Dendritic cell treated with granulocyte-macrophage colony-stimulating factor and Interleukin-4, amounts not matched to agents 40 ng/mL and 50 ng/mL, for 4 days (primary cell): ENCODE measurements at regions not wholly inside any gene's neighbourhood (a gene's known extent, or its start where the extent isn't known, plus 50 kb on each side); places are given as distances from the start of the nearest gene placed in this dataset.
"Not testable (repeated sequence)": the region's sequence is repeated elsewhere in the genome, so short reads cannot be mapped to it uniquely, and the experiment has no call there.

Source experiments
- H3K27ac Mint-ChIP-seq: one replicate; pipeline ENCODE4 v1.8.0; 2022; ENCODE audit warnings: mild to moderate bottlenecking, mixed read lengths
- H3K27me3 Mint-ChIP-seq: one replicate; pipeline ENCODE4 v1.8.0; 2022; ENCODE audit warnings: mild to moderate bottlenecking, mixed read lengths
- H3K36me3 Mint-ChIP-seq: one replicate; pipeline ENCODE4 v1.8.0; 2022; ENCODE audit warnings: low read depth, mixed read lengths
- H3K4me1 Mint-ChIP-seq: one replicate; pipeline ENCODE4 v1.8.0; 2022; ENCODE audit warnings: low read depth, mixed read lengths
- H3K4me3 Mint-ChIP-seq: one replicate; pipeline ENCODE4 v1.8.0; 2022; ENCODE audit warnings: mild to moderate bottlenecking, moderate library complexity, mixed read lengths
- H3K9me3 Mint-ChIP-seq: one replicate; pipeline ENCODE4 v1.8.0; 2022; ENCODE audit warnings: mixed read lengths
- intact Hi-C: fragments of 100-400 bp; cut with micrococcal nuclease; formaldehyde crosslinking; loops from one replicate; pipeline ENCODE4 v1.15.0; 2022

DNA sequence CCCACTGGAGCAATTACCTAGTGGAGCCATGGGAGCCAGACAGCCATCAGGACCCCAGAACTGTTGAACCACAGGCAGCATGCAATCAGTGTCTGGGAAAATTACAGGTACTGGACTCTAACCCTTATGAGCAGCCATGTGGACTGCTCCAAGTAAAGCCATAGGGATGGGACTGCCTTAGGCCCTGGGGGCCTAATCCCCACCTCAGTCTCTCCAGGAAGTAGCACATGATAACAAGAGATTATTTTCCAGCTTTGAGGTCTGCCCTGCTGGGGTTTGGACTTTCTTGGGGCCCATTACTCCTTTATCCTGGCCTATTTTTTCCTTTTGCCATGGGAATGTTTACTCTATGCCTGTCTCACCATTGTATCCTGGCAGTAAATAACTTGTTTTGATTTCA lies 226.8 kb downstream of the AEBP2 start:
- intact Hi-C loops: no loop called here
- Mint-ChIP-seq H3K4me3 (no peak overlapping the region), H3K4me1 (no peaks in the 10 kb centered on the region), H3K36me3 (no peaks in the 10 kb centered on the region), H3K27ac (no peak overlapping the region), H3K27me3 (no peaks in the 10 kb centered on the region), H3K9me3 (peaks cover 12% of the 10 kb centered on the region)

DNA sequence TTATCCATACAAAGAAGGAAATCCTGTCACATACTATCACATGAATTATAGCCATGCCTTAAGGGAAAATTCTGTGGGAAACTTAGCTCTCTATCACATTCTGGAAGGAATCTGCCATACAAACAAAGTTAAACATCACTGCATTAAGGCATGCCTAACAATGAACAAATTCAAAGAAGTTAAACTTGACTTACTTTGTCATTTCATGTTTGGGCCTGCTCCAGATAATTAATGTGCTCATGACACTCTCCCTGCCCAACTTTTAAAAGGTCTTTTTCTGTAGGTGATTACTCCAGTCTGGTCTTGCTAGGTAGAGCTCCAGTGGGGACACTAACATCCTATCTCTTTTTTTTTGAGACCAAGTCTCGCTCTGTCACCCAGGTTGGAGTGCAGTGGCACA lies 230.5 kb downstream of the AEBP2 start:
- intact Hi-C loops: no loop called here
- H3K27me3 Mint-ChIP-seq: no peaks in the 10 kb centered on the region
- H3K36me3 Mint-ChIP-seq: no peaks in the 10 kb centered on the region
- H3K27ac Mint-ChIP-seq: no peak overlapping the region
- no peaks in the 10 kb centered on the region for H3K9me3 Mint-ChIP-seq
- H3K4me3 Mint-ChIP-seq: no peak overlapping the region
- no peaks in the 10 kb centered on the region for H3K4me1 Mint-ChIP-seq

DNA sequence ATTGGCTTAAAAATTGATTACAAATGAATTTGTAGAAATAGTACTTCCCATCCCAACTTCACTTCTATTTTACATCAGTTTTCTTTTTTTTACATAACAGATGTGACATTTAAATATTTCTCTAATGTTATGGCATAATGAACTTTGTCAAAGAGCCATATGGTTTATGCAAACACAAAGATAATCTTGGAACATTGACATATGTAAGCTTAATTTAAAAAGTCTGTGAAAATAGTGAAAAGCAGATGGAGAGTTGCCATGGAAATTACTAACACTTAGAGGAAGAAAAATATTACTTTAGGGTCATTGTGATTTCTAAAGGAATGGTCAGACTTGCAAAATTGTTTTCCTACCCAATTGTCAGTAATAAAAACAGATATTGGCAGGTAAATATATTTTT lies 232.4 kb downstream of the AEBP2 start:
- H3K27ac Mint-ChIP-seq: no peak overlapping the region
- no peak overlapping the region for H3K4me3 Mint-ChIP-seq

DNA sequence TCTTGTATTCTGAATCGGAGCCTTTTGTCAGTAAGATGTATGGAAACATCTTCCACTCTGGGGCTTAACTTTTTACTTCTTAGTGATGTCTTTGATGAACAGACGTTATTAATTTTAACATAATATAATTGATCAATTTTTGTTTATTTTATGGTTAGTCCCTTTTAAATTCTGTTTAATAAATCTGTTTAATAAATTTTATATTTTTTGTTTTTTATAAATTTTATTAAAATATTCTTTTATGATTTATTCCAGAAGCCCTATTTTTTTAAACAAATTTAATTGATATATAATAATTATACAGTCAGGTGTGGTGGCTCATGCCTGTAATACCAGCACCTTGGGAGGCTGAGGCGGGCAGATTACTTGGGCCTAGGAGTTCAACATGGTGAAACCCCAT lies 235.1 kb downstream of the AEBP2 start:
- Mint-ChIP-seq H3K27ac (no peak overlapping the region), H3K4me3 (no peak overlapping the region), H3K27me3 (no peaks in the 10 kb centered on the region), H3K9me3 (peaks cover 30% of the 10 kb centered on the region), H3K36me3 (no peaks in the 10 kb centered on the region), H3K4me1 (no peaks in the 10 kb centered on the region)
- intact Hi-C loops: no loop called here

More for the DNA sequence above, 232.4 kb downstream of the AEBP2 start:
- Mint-ChIP-seq H3K27me3 (no peaks in the 10 kb centered on the region), H3K36me3 (no peaks in the 10 kb centered on the region), H3K4me1 (no peaks in the 10 kb centered on the region), H3K9me3 (peaks cover 5% of the 10 kb centered on the region)
- intact Hi-C loops: no loop called here

DNA sequence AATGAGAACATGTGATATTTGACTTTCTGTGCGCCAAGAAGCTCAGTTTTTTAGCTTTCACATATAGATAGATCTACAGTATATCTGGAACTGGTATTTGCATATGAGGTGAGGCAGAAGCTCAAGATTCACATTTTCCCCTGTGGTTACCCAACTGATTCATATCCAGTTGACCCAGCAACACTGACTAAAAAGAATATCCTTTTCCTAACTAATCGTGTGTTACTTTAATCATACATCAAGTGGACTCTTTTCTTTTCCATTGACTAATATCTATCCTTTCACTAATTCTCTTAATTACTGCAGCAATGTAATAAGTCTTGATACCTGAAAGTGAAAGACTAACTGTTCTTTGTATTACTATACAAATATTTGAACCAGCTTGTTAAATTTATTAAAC lies 236.1 kb downstream of the AEBP2 start:
- intact Hi-C loops: no loop called here
- Mint-ChIP-seq H3K27ac (no peak overlapping the region), H3K36me3 (no peaks in the 10 kb centered on the region), H3K4me1 (no peaks in the 10 kb centered on the region), H3K9me3 (peaks cover 39% of the 10 kb centered on the region), H3K27me3 (no peaks in the 10 kb centered on the region), H3K4me3 (no peak overlapping the region)

DNA sequence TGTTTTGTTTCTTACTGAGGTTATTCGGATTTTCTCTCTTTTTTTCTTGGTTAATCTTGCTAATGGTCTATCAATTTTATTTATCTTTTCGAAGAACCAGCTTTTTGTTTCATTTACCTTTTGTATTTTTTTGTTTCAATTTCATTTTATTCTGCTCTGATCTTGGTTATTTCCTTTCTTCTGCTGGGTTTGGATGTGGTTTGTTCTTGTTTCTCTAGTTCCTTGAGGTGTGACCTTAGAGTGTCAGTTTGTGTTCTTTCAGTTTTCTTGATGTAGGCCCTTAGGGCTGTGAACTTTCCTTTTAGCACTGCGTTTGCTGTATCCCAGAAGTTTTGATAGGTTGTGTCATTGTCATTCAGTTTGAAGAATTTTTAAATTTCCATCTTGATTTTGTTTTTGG lies 239.2 kb downstream of the AEBP2 start:
- peaks cover 48% of the 10 kb centered on the region for H3K9me3 Mint-ChIP-seq
- H3K27ac Mint-ChIP-seq, intact Hi-C loops, H3K36me3 Mint-ChIP-seq, H3K4me1 Mint-ChIP-seq, H3K27me3 Mint-ChIP-seq, H3K4me3 Mint-ChIP-seq: not testable (repeated sequence)

DNA sequence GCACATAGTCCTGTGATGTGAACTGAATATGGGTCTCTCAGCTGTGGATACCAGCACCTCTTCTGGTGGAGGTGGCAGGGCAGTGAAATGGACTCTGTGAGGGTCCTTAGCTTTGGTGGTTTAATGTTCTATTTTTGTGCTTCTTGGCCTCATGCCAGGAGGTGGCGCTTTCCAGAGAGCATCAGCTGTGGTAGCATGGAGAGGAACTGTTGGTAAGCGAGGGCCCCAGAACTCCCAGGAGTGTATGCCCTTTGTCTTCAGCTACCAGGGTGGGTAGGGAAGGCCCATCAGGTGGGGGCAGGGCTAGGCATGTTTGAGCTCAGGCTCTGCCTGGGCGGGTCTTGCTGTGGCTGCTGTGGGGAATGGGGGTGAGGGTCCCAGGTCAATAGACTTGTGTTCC lies 241.7 kb downstream of the AEBP2 start:
- Mint-ChIP-seq H3K4me3 (no peak overlapping the region), H3K27me3 (no peaks in the 10 kb centered on the region), H3K9me3 (peaks cover 53% of the 10 kb centered on the region), H3K27ac (no peak overlapping the region), H3K4me1 (no peaks in the 10 kb centered on the region), H3K36me3 (no peaks in the 10 kb centered on the region)
- intact Hi-C loops: no loop called here

DNA sequence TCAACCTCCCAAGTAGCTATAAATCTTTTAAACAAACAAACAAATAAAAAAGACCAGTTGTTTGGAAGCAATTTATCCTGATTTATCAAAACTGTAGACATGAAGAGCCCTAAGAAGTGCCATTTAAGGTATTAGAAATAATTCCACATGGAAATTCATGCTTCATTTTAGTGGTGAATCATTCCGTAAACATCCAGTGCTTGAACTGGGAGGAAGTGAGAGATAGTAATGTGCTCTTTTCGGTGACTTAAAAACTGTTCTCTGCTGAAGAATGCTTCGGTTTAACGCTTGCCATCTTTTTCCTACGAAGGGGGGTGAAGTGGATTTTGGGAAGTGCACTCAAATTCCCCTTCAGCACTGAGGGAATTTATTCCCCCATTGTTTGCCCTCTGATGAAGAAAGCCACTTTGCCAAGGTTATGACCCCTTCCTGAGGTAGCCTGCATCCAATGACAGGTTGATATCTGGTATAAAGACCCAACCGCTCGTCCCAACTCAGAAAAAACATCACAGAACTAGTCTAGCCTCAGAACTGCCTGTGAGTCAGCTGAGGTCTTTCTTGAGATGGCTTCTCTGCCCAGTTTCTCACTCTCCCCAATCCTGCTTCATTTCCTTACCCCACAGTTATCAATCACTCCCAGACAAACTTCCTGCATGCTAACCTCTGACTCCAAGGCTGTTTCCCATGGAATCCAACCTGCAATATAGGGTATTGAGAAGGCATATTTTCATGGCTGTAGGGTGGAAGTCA lies 244.1 kb downstream of the AEBP2 start:
- intact Hi-C loops: no loop called here
- peaks cover 34% of the 10 kb centered on the region for H3K9me3 Mint-ChIP-seq
- no peak overlapping the region for H3K4me3 Mint-ChIP-seq
- no peaks in the 10 kb centered on the region for H3K36me3 Mint-ChIP-seq
- H3K27me3 Mint-ChIP-seq: no peaks in the 10 kb centered on the region
- no peak overlapping the region for H3K27ac Mint-ChIP-seq
- H3K4me1 Mint-ChIP-seq: no peaks in the 10 kb centered on the region

DNA sequence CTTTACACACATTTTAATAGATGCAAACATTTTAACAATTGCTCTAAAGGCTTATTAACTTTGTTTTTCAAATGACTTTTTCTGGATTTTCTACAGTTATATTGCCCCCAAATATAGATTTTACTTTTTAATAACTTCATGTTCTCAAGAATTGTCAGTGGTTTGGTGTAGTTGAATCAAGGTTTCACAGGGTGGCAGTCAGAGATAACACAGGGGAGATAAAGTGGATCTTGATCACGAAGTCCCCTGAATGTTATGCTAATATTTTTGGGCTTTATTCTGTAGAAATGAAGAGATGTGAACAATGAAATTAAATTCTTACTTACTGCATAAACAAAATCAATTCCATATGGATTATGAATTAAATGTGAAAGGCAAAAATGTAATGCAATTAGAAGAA lies 248.1 kb downstream of the AEBP2 start:
- intact Hi-C loops: no loop called here
- H3K36me3 Mint-ChIP-seq: no peaks in the 10 kb centered on the region
- H3K27ac Mint-ChIP-seq: no peak overlapping the region
- no peaks in the 10 kb centered on the region for H3K4me1 Mint-ChIP-seq
- H3K9me3 Mint-ChIP-seq: peaks cover 22% of the 10 kb centered on the region
- no peak overlapping the region for H3K4me3 Mint-ChIP-seq
- H3K27me3 Mint-ChIP-seq: peaks cover 1% of the 10 kb centered on the region

DNA sequence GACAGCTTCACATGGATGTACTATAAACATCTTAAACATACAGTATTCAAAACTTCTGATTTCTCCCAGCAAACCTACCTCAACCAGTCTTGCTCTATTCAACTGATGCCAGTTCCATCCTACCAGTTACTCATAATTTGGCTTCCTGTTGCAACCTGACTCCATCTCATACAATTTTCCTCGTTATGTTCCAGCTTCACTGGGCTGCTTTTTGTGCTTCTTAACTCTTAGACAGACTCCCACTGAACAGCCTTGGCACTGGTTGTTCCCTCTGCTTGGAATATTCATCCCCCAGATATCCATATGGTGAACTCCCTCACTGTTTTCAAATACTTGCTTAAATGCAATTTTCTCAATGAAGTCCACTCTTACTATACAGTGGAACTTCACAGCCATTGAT lies 249.2 kb downstream of the AEBP2 start:
- intact Hi-C loops: no loop called here
- no peaks in the 10 kb centered on the region for H3K4me1 Mint-ChIP-seq
- peaks cover 1% of the 10 kb centered on the region for H3K27me3 Mint-ChIP-seq
- no peak overlapping the region for H3K4me3 Mint-ChIP-seq
- no peaks in the 10 kb centered on the region for H3K36me3 Mint-ChIP-seq
- H3K27ac Mint-ChIP-seq: no peak overlapping the region
- peaks cover 22% of the 10 kb centered on the region for H3K9me3 Mint-ChIP-seq

DNA sequence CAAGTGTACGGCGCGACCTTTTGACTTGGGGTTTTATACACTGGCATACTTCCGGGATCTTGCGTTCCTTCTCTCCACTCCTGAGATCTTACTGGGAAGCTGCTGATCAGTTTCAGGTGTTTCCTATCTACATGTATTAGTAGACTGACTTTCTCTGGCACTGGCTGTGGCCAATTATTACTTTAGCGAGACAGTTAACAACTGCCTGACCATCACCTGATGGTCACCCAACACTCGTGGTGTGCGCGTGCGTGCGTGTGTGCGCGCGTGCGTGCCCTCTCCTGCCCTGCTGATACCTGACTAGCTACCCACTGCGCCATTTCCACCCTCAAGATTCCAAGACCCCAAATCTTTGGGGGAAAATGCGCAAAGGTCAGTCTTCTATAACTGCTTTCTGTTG lies 249.9 kb downstream of the AEBP2 start:
- Mint-ChIP-seq H3K27me3 (peaks cover 1% of the 10 kb centered on the region), H3K4me3 (no peak overlapping the region), H3K36me3 (no peaks in the 10 kb centered on the region), H3K27ac (no peak overlapping the region), H3K4me1 (no peaks in the 10 kb centered on the region), H3K9me3 (peaks cover 22% of the 10 kb centered on the region)
- intact Hi-C loops: no loop called here

DNA sequence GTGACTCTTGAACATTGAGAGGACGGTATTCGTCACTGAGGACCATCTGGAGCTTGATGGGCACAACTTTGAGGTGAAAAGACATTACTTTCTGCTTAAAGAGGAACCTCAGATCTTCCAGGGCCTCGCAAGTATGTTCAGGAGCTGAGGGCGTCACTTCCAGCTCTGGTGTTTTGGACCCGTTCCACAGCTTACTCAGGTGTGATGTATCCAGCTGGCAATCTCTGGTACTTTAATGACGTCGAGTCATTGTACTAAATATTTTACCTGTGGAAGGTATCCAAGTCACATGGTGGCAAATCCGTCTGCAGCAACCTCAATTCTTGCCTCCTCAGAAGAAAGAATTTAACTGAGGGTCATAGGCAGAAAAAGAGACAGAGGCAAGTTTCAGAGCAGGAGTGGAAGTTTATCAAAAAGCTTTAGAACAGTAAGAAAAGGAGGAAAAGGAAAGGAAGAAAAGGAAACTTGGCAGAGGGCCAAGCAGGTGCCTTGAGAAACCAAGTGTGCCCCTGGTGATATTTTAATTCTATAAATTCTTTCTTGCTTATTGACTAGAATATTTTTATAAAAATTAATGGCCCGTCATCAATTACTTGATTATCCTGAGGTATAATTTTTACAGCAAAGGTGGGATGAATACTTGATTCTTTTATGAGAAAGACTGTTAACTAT lies 250.6 kb downstream of the AEBP2 start:
- Mint-ChIP-seq H3K27me3 (peaks cover 1% of the 10 kb centered on the region), H3K4me1 (peaks cover 5% of the 10 kb centered on the region), H3K9me3 (peaks cover 22% of the 10 kb centered on the region), H3K4me3 (no peak overlapping the region), H3K27ac (no peak overlapping the region), H3K36me3 (no peaks in the 10 kb centered on the region)
- intact Hi-C loops: no loop called here

DNA sequence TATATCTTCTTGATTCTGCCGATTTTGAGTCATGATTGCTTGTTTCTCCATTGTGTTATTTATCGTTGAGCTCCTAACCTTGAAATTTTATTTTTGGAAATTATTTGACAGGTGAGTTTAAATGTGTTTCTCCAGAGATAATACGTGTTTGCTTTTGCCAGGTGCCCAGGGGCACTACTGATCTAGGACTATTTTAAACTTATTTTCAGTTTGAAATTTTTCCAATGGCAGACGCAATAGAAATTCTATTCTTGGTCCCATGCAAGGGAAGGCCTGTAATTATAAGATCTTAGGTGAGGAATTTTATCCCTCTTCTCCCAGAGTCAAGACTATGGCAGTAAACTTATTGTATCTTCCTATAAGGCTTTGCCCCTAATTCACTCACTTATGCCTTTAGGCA lies 252.8 kb downstream of the AEBP2 start:
- Mint-ChIP-seq H3K9me3 (peaks cover 15% of the 10 kb centered on the region), H3K4me1 (peaks cover 5% of the 10 kb centered on the region), H3K36me3 (no peaks in the 10 kb centered on the region), H3K27ac (no peak overlapping the region), H3K4me3 (no peak overlapping the region), H3K27me3 (peaks cover 1% of the 10 kb centered on the region)
- intact Hi-C loops: no loop called here

DNA sequence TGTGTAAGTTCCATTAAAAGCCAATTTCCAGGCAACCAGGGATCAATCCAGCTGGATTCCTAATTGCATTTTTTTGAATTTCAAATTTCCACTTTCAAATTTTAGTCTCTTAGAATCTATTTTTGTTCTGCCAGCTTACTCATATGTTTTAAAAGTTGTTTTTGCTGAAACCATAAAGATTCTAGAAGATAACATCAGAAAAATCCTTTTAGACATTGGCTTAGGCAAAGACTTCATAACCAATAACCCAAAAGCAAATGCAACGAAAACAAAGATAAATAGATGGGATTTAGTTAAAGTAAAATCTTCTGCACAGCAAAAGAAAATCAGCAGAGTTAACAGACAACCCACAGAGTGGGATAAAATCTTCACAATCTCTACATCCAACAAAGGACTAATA lies 253.3 kb downstream of the AEBP2 start:
- H3K36me3 Mint-ChIP-seq: no peaks in the 10 kb centered on the region
- H3K4me3 Mint-ChIP-seq: no peak overlapping the region
- intact Hi-C loops: no loop called here
- H3K4me1 Mint-ChIP-seq: peaks cover 5% of the 10 kb centered on the region
- no peak overlapping the region for H3K27ac Mint-ChIP-seq
- peaks cover 1% of the 10 kb centered on the region for H3K27me3 Mint-ChIP-seq
- peaks cover 15% of the 10 kb centered on the region for H3K9me3 Mint-ChIP-seq

DNA sequence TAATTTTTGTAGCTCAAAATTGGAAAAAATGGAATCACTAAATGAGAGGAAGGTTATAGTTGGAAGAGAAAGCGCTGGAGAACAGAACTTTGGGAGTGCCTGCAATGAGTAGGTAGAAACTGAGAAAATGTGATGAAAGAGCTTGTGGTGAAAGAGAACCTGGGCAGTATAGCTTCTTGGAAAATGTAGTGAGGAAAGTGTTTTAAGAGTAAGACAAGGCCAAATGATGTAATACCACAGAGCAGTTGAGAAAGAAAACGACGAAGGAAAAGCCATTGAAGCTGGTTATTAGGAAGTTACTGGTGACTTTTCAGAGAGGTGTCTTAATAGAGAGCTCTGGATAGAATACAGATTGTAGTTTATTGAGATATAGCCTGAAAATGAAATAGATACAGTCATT lies 255.3 kb downstream of the AEBP2 start:
- H3K27ac Mint-ChIP-seq: no peak overlapping the region
- H3K9me3 Mint-ChIP-seq: peaks cover 13% of the 10 kb centered on the region
- H3K27me3 Mint-ChIP-seq: peaks cover 1% of the 10 kb centered on the region
- intact Hi-C loops: no loop called here
- H3K36me3 Mint-ChIP-seq: no peaks in the 10 kb centered on the region
- no peak overlapping the region for H3K4me3 Mint-ChIP-seq
- peaks cover 5% of the 10 kb centered on the region for H3K4me1 Mint-ChIP-seq
